ENCODE measurements at regions not wholly inside any gene's neighbourhood (a gene's known extent, or its start where the extent isn't known, plus 50 kb on each side); places are given as distances from the start of the nearest gene placed in this dataset.

DNA sequence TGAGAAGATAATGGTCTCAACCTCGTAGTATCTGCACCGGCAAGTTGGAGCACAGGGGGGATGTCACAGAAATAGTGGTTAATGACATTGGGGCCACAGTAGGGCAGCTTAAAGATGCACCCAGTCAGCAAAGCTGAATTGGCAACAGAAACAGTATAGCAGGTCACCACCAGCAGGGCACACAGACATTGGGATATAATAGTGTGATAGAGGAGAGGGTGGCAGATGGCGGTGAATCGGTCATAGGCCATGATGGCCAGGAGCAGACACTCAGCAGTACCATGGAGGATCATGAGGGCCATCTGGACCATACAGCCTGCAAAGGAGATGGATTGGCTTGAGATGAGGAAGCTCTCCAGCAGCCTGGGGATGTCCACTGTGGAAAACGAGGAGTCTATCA is 106.0 kb upstream of the OR9Q1 start:
- TF ChIP-seq, protein P1, sequence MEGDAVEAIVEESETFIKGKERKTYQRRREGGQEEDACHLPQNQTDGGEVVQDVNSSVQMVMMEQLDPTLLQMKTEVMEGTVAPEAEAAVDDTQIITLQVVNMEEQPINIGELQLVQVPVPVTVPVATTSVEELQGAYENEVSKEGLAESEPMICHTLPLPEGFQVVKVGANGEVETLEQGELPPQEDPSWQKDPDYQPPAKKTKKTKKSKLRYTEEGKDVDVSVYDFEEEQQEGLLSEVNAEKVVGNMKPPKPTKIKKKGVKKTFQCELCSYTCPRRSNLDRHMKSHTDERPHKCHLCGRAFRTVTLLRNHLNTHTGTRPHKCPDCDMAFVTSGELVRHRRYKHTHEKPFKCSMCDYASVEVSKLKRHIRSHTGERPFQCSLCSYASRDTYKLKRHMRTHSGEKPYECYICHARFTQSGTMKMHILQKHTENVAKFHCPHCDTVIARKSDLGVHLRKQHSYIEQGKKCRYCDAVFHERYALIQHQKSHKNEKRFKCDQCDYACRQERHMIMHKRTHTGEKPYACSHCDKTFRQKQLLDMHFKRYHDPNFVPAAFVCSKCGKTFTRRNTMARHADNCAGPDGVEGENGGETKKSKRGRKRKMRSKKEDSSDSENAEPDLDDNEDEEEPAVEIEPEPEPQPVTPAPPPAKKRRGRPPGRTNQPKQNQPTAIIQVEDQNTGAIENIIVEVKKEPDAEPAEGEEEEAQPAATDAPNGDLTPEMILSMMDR (IDR thresholded peaks at IDR 0.05) = no peak
- no peak for TF ChIP-seq POLR2A (IDR thresholded peaks at IDR 0.05)

Measured in prostate gland (tissue), 2 donors.